Activated CD4-positive, alpha-beta T cell treated with anti-CD3 and anti-CD28 coated beads, Interleukin-2, Interleukin-4, amounts not matched to agents 100 ng/mL and 50 ng/mL, durations not matched to agents 16 hours and 8 hours (primary cell): ENCODE measurements at regions not wholly inside any gene's neighbourhood (a gene's known extent, or its start where the extent isn't known, plus 50 kb on each side); places are given as distances from the start of the nearest gene placed in this dataset.
A peak's percentile ranks its signal among the peaks of the same experiment; 100 is the strongest.

Experiments
- DNase-seq: peaks from one replicate; pipeline ENCODE4 v3.0.0-alpha.2; 2020; ENCODE audit warnings: low spot score

DNA sequence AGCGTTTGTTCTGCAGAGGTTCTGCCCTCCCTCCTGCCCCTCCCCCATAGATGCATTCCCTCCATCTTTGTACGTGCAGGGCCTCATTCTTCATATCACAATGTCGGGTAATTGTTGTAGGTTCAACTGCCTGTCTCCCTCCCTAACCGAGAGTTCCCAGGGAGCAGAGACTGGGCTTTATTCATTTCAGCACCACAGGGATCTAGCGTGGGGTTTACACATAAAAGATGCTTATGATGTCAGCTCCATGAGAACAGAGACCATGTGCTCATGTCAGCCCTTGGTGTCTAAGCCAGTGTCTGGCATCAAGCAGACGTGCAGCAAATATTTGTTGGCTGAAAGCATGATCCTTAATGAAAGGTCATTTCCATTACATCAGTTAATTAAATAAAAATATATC lies 298.9 kb upstream of the TRIB2 start:
- no peak for DNase-seq

DNA sequence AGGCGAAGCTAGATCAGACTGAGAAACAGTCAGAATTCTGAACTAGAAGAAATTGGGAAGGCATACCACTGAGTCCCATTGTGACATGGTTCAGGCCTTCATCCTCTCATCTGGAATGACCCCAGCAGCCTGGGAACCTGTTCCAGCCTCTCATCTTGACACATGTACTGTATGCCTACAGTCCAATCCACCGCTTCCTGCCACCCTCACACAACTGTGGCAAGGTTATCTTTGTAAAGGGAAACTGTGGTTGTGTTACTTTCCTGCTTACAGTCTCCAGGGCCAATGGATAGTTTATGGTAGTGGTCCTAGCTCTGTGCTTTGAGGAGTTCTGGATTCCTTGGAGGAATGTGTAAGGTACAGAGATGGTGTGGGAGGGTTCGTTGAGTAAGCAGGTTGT lies 296.9 kb upstream of the TRIB2 start:
- DNase-seq, result no peak

DNA sequence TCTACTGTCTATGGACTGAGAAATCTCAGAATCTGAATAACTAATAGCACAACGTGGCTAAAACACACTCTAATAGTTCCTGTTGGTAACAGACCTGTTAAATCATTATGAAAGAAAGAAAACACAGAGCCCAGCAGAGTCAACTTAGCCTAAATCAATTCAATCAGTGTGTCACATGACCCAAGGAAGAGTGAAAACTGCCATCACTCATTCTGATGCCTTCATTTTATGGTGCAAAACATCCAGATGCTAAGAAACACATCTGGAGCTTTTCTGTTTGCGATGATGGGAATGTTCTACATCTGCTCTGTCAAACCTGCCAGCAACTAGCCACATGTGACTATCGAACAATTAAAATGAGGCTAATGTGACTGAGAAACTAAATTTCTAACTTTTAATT lies 295.7 kb upstream of the TRIB2 start:
- no peak for DNase-seq

DNA sequence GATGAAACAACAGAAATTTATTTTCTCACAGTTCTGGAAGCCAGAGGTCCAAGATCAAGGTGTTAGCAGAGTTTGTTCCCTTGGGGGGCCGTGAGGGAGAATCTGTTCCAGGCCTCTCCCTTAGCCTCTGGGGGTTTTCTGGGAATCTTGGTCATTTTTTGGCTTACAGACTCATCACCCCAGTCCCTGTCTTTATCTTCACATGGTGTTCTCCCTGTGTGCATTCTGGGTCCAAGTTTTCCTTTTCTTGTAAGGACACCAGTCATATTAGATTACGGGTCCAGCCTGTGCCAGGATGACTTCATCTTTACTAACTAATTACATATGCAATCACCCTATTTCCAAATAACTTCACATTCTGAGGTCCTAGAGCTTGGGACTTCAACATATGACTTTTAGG lies 292.5 kb upstream of the TRIB2 start:
- DNase-seq, result no peak

DNA sequence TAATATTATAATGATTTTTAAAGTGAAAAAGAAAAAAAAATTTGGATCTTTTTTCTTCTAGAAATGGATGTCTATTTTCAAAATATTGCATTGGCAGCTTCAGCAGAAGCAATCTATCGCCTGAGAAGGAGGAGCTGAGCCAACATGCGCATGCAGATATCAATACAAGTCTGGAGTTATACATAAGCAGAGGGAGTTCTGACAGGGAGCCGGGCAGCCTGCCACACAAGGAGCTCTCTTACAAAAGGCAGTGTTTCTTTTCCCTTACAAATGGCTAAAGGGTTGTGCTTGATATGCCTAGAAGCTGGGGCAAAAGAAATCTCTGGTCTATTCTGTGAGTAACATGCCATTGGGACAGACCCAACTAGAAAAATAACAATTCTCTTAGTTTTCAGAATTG lies 291.9 kb upstream of the TRIB2 start:
- no peak for DNase-seq

DNA sequence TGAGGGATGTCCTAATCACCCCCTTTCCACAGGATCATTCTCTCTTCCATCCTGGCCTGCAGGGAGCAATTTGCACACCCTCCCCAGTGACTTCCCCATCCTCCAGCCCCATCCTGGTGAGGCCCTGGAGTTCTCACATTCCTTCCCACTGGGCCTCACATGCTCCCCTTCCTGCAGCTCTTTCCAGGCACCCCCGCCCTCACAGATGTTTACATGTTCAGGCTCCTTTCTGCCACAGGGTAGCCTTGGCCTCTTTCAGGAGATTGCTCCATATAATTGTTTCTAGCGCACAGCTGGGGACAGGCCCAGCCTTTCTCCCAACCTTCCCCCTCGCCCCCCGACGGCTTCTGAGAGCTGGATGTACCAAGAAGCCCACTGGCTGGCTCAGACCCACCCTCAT lies 288.4 kb upstream of the TRIB2 start:
- DNase-seq, result no peak

DNA sequence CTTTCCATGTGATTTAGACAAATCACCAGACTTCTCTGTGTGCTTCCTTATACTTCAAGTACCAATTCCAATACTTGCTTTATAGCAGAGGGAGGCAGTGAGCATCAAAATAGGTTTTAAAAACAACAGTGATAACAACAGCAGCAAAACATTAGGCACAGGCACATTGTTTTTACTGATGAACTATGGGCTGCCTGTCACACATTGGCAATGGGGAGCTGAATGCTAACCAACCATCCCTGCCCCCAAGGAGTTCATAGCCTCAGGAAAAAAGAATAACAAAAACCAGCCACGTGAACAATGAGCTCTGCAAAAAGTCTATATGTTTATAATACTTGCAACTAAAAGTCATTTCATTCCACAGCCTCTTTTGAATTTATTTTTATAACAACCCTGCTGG lies 287.9 kb upstream of the TRIB2 start:
- DNase-seq, result no peak

DNA sequence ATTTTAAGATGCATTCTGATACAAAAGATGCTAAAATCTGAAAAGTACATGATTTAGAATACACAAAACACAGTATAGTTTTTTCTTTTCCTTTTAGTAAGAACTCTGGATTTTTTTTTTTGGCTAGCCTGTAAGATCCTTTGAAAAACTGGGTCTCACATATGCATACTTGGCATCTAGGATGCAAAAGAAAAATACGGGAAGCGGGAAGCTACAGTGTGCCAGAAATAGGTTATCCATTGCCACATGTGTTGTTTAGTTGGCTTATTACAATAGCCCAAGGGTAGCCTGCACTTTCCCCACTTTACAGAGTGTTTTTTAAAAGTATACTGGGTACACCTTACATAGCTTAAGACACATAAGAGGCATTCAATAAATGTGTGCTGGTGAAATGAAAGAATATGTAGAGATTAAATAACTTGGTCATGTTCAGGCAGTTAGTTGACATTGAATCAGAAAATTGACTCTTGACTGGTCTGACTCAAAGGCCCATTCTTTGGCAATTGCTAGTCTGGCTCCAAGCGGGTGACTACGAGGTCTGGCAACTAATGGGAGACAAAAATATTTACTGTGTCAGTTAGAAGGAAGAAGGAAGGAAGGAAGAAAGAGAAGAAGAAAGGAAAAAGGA lies 286.8 kb upstream of the TRIB2 start:
- no peak for DNase-seq

DNA sequence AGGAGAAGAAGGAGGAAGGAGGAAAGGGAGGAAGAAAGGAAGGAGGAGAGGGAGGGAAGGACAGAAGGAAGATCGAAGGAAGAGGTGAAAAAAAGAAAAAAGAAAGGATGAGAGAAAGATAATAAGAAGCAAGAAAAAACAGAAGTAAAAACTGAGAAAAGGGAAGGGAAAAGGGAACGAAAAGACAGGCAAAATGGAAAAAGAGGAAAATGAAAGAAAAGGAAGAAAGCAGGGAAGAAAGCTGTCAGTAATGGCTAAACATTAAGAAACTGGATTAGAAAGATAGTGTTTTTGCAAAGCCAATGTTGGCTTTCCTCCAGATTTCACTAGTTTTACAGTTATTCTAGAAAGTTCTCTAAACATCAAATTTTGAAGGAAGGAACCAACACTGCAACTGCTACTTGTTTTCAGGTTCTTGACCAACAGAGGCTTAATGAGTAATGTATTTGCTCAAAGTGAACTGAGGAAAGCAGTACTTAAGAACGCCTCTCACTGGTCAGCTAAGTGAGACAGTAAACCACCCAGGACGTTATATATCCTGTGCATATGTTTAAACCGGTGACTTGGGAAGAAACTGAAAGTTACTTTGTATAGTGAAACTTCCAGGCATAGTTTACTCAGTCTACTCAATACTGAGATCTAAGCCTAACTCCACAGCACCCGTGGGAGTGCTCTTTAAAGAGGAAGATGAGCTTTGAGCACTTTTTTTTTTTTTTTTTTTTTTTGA lies 286.2 kb upstream of the TRIB2 start:
- DNase-seq, result peak; percentile 52

DNA sequence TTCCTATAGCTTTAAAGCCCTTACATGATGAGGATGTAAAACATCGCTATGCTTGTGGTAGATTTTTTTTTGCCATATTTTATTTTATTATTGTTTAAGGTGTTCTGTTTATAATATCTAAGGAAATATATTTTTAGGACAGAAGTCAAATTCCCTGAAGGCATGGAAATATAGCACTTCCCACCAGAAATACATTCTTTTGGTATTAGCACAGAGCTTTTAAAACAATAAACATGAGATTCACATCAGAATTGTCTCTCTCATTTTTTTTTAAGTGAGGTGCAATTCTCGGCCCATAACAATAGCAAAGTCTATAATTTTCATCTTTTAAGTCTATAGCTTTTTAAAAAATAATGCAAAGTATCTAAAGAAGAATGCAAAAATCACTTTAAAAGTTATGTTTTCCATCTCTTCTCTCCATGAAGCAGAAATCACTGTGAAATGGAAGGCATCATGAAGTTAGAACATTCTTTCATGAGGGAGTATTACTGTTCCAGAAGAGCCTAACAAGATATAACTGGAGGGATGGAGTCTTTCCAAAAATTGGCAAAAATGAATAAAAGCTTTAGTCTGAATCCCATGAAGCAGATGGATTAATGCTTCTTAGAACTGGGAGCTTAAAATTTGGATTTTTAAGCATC lies 283.6 kb upstream of the TRIB2 start:
- DNase-seq, result no peak

DNA sequence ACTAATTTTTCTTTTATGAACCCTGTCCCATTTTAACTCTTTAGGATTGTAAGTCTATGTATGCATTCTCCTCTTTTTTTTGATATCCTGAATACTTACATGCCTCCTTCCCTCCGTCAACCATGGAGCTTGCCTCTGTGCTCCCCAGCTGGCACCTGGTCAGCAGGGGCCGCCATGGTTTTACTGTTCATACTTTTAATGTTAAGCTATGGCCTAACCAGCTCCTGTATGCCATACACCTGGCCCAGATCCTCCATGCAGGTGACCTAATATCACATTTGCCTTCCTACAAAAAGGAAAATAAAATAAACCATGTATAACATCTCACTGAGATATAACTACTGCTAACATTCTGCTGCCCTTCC lies 283.1 kb upstream of the TRIB2 start:
- no peak for DNase-seq

DNA sequence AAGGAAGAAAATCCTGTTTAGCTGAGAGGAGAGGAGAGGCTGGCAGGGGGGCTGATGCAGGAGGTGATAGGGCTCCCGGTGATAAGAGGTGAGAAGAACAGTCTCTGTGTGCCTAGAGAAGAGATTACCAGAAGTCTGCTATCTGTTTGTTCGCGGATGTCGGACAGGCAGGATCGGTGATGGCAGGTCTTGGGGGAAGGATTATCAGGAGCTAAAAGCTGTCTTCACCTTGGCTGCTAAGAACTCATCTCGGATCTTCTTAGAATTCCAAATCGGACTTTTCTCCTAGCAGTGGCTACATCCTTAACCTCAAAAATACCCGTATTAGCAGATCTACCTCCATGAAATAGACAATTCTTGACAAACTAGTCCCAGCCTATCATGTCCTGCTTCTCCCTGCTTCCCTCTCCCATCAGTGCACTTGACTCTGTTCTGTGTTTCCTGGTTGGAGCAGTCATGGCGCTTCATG lies 282.1 kb upstream of the TRIB2 start:
- DNase-seq, result no peak

DNA sequence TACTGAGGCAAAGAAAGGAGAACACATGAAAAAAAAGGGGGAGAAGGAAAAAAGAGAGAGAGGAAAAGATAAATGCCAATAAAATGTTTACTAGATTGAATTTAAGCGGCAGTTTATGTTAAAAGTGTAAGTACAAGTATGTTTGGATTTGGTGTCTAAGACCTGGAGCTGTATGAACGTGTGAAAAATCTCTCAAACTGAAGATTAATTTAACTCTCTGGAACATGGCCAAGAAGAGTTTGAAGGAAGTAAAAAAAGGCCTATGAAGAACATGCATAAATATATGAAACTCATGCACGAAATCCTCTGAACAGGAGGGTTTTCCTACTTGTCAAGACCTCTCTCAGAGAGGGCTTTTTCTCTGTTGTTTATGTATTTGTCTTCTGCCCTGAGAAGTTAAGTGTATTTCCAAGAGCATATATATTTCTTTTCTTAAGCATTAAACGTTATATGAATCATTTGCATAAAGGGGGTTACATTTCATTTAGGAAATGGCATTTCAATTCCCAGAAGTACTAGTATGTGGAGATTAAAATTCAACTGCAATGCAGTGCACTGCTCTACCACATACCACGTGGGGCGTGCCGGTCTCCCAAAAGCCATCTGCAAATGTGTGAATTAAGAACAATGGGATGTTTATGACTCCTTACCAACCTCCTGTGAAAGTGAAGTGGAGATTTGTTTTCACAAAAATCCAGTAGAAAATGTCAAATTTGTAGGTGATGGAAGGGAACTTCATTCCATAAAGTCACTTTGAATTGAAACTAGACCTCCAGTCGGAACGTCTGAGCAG lies 281.1 kb upstream of the TRIB2 start:
- DNase-seq, result no peak

DNA sequence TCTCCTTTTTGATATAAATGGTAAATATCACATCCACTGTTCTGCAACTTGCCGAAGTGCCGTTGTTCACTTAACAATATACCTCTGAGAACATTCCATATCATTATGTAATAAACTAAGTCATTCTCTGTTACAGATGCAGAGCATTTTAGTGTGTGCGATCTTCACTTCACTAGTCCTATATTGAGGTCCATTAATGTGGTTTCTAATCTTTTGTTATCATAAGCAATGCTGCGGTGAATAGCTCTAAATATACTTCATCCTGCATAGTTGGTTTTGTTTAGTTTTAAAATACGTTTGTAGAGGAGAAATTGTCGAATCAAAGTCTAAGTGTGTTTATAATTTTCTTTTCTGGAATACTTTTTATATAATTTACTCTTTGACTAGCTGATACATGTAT lies 280.3 kb upstream of the TRIB2 start:
- DNase-seq, result no peak

DNA sequence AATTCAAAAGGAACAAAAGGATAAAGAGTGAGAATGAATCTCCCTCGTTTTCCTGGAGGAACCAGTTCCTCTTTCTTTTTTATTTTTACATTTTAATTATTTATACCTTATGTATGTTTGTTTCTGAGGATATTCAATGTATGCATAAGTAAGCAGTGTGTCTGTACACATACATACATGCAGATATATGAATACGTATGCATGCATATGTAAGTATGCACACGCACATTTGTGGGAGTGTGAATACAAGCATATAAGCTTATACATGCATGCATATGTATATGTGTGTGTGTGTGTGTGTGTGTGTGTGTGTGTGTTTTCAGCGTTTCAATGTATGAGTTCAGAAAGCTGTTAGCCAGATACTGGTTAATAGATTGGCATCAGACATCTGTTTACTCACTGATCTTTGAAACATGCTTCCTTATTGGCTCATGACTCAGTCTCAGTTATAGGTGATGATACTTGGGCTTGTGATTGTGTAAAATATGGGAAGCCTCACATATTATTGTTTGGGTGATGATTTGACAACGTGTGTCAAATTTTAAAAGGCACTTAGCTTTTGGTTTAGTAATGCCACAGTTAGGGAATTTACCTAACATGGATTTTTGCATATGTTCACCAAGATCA lies 279.7 kb upstream of the TRIB2 start:
- no peak for DNase-seq

DNA sequence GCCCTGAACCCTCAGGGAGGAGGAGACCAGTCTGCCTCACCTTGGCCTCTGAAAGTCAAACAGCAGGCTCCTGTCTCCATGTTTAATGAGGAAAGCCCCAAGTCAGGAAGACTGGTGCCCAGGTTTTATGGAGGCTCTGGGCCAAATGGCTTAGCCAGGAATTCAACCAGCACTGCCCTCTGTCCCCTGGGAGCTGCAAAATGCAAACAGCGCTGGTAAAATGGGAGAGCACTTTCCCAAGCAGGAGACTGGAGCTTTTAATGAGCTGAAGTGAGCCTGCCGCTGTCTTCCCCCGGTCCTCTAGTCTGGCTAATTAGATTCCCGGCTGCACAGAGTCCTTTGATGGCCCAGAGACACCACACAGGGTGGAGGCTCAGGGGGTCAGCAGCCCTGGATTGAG lies 276.0 kb upstream of the TRIB2 start:
- no peak for DNase-seq

DNA sequence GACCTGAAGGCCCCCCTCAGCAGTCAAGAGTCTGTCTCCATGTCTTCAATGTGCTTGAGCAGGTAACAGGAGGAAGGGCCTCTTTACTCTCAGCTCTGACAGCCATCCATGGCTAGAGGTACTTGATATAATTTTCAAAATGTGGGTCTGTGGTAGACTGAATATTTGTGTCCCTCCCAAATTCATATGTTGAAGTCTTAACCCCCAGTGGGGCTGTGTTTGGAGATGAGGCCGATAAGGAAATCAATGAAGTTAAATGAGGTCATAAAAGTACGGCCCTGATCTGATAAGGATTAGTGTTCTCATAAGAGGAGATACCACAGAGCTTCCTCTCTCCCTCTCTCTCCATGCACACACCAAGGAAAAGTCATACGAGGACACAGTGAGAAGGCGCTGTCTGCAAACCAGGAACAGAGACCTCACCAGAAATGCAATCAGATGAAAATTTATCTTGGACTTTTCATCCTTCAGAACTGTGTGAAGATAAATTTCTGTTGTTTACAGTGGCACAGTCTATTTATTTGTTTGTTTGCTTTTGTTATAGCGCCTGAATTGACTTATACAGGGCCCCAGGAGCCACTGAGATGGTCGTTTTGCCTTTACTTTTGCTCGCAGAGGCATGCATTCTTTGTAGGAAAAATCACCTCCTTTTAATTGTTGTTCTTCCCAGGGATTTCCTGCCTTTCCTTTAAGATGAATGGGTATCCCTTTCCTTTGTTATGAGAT lies 274.8 kb upstream of the TRIB2 start:
- no peak for DNase-seq

DNA sequence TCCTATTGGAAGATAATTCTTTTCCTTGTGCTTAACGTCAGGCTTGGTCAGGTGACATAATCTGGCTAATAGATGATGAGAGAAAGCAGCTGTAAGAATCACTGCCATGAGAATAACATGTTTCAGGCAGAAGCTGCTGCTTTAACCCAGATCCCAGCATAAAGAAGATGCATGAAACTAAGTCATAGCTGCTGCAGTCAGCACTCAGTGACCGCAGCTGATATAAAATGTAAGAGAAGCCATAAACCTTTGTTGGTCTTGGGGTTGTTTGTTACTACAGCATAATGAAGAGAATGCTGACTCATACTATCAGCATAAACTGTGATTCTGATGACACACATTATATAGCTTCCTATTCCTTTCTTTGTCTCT lies 274.3 kb upstream of the TRIB2 start:
- DNase-seq, result no peak

DNA sequence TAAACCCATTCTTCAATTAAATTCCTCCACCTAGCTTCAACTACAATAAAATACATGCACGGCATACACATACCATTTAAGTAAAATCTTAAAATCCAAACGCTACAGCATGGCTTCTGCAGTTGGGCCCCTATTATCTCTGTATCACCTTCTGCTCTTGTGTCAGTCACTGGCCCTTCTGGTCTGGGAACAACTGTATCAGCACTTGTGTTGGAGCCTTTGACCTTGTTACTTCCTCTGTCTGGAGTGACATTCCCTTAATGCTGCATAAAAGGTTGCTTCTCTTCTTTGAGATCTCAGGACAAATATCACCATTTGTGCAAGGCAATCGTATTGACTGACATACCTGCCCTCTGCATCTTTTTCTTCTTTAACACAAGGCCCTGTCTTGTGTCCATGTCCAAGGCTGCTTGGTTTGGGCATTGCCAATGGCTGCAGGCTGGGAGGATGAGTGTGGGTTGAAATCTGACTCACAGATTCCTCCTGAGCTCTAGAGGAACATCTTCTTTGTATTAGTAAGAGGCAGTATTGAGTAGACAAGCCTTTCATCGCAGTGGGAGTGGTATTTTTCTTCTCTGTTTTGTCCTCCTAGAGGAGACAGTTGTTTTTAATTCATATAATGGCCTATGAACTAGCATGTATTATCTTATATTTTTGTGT lies 267.8 kb upstream of the TRIB2 start:
- DNase-seq, result no peak

DNA sequence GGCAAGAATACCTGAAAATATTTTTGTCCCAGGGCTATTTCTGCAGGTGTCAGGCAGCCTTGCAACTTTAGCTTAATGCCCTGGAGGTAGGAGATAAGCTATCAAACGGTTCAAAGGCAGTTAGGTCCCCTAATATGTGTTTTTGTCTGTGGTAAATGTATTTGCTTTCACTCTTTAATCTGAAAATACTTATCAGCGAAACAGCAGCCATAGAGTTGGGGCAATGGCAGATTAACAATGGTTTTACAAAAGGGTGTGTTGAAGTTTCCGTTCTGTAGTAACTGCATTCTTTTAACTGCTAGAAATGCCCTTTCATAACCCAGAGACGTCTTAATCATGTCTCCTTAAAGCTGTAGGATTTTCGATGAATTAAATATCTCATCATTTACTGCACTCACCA lies 265.0 kb upstream of the TRIB2 start:
- no peak for DNase-seq

DNA sequence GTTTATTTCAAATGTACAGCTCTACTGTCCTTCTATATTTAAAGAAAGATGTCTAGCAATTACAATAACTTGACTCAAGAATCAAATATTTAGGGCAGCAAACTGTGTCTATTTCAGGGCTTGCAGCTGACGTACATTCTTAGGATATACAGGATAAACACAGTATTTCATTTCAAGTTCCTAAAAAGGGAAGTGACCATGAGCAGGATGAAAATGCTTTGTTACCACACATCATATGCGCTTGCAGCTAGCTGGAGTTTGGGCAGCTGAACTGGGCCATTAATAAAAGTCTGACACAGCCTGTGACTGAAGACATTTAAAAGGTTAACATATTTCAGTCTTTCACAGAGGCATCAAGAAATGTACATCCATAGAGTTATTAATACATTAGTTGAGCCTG lies 264.6 kb upstream of the TRIB2 start:
- no peak for DNase-seq
